Prostate gland (tissue), 2 donors: ENCODE measurements at regions not wholly inside any gene's neighbourhood (a gene's known extent, or its start where the extent isn't known, plus 50 kb on each side); places are given as distances from the start of the nearest gene placed in this dataset.

Source experiments
- DNase-seq: peaks from one replicate; pipeline ENCODE4 v3.0.0-alpha.2; 2019; ENCODE audit warnings: low spot score
- H3K27ac ChIP-seq, 2 donors: fragments of 200-600 bp; sonication (generic); 2 replicates each; pipeline ENCODE4 v1.5.1; 2017 to 2019
- H3K27me3 ChIP-seq: fragments of 200-600 bp; sonication (generic); replicated peaks from 2 replicates; pipeline ENCODE4 v1.5.1; 2019; ENCODE audit not compliant: insufficient read depth
- H3K36me3 ChIP-seq, 2 donors: fragments of 200-600 bp; sonication (generic); 1 replicate in 1 of 2; 2 replicates in 1 of 2; pipeline versions ENCODE4 v1.5.1 to v1.8.1; 2017 to 2019
- H3K4me1 ChIP-seq: fragments of 200-600 bp; sonication (generic); replicated peaks from 2 replicates; pipeline ENCODE4 v1.5.1; 2019
- H3K4me3 ChIP-seq, 2 donors: fragments of 200-600 bp; sonication (generic); 2 replicates each; pipeline ENCODE4 v1.5.1; 2017 to 2019
- H3K9me3 ChIP-seq: fragments of 200-600 bp; sonication (generic); 2 replicates; pipeline ENCODE4 v1.5.1; 2017
- CTCF ChIP-seq, 4 experiments: fragments of 200-600 bp in 2 of 4; fragments of 450-650 bp in 2 of 4; sonication (generic) in 2 of 4; IDR thresholded peaks; 1 replicate in 3 of 4; 2 replicates in 1 of 4; pipeline ENCODE4 v1.5.1; 2016 to 2019; ENCODE audit warnings: antibody characterized with exemption in 4 of 4, mild to moderate bottlenecking in 2 of 4, moderate library complexity in 2 of 4
- POLR2A ChIP-seq: fragments of 450-650 bp; IDR thresholded peaks from one replicate; pipeline ENCODE4 v1.6.1; 2016; ENCODE audit warnings: antibody characterized with exemption, mild to moderate bottlenecking
- POLR2AphosphoS5 ChIP-seq: sonication (generic); formaldehyde crosslinking; IDR thresholded peaks from one replicate; pipeline ENCODE4 v1.6.1; 2017; ENCODE audit warnings: antibody characterized with exemption
- WGBS: methylation state at CpG from one replicate; pipeline ENCODE4 v1.1.5; 2018; 5-methylcytosine and 5-hydroxymethylcytosine counted together
- intact Hi-C: fragments of 100-400 bp; cut with DNase I; formaldehyde crosslinking; loops from one replicate; pipeline ENCODE4 v1.14.2; 2022

GRCh38 chr1:43049481-43049880, 90.8 kb upstream of the SLC2A1 start:
- Histone ChIP-seq H3K4me1 (no peaks in the 10 kb centered on the region), H3K9me3 (no peaks in the 10 kb centered on the region), H3K27ac (no peak overlapping the region), H3K27me3 (no peaks in the 10 kb centered on the region), H3K4me3 (no peak overlapping the region), H3K36me3 (no peaks in the 10 kb centered on the region)
- intact Hi-C loops, result no loop called here
- WGBS, result 42% methylated on average over 2 of the region's 2 CpGs
- DNase-seq, result no peak
- TF ChIP-seq POLR2AphosphoS5 (no peak), CTCF (IDR thresholded peaks at IDR 0.05) (no peak), POLR2A (no peak)

GRCh38 chr1:43048601-43049011, 89.9 kb upstream of the SLC2A1 start:
- 36% methylated on average over 2 of the region's 2 CpGs for WGBS
- Histone ChIP-seq H3K27ac (no peak overlapping the region), H3K4me1 (no peaks in the 10 kb centered on the region), H3K9me3 (no peaks in the 10 kb centered on the region), H3K36me3 (no peaks in the 10 kb centered on the region), H3K27me3 (no peaks in the 10 kb centered on the region), H3K4me3 (no peak overlapping the region)
- intact Hi-C loops, result no loop called here
- TF ChIP-seq POLR2A, result no peak
- no peak for TF ChIP-seq CTCF (IDR thresholded peaks at IDR 0.05)
- TF ChIP-seq POLR2AphosphoS5, result no peak
- no peak for DNase-seq

GRCh38 chr1:43047135-43047534, 88.5 kb upstream of the SLC2A1 start:
- no peak overlapping the region for H3K27ac ChIP-seq
- H3K9me3 ChIP-seq, result no peaks in the 10 kb centered on the region
- no peak for TF ChIP-seq POLR2A
- no peak overlapping the region for H3K4me3 ChIP-seq
- H3K36me3 ChIP-seq, result no peaks in the 10 kb centered on the region
- 93% methylated on average over 1 of the region's 1 CpG for WGBS
- no peak for DNase-seq
- no peaks in the 10 kb centered on the region for H3K4me1 ChIP-seq
- no peaks in the 10 kb centered on the region for H3K27me3 ChIP-seq
- intact Hi-C loops, result no loop called here

- intact Hi-C loops, result no loop called here
- TF ChIP-seq POLR2AphosphoS5, result no peak
- TF ChIP-seq POLR2A, result no peak
- TF ChIP-seq CTCF (IDR thresholded peaks at IDR 0.05), result no peak
- no peaks in the 10 kb centered on the region for H3K4me1 ChIP-seq
- no peaks in the 10 kb centered on the region for H3K9me3 ChIP-seq
- H3K27ac ChIP-seq, result no peak overlapping the region
- H3K36me3 ChIP-seq, result no peaks in the 10 kb centered on the region
- no peak overlapping the region for H3K4me3 ChIP-seq
- DNase-seq, result no peak
- WGBS, result 86% methylated on average over 6 of the region's 6 CpGs
- H3K27me3 ChIP-seq, result no peaks in the 10 kb centered on the region
Measured at GRCh38 chr1:43044572-43045361, 86.1 kb upstream of the SLC2A1 start.

GRCh38 chr1:43043695-43044094, 85.0 kb upstream of the SLC2A1 start:
- DNase-seq, result no peak
- TF ChIP-seq POLR2A (no peak), POLR2AphosphoS5 (no peak), CTCF (IDR thresholded peaks at IDR 0.05) (no peak)
- Histone ChIP-seq H3K36me3 (no peaks in the 10 kb centered on the region), H3K9me3 (no peaks in the 10 kb centered on the region), H3K27me3 (no peaks in the 10 kb centered on the region), H3K27ac (no peak overlapping the region), H3K4me1 (no peaks in the 10 kb centered on the region), H3K4me3 (no peak overlapping the region)
- intact Hi-C loops, result no loop called here
- WGBS, result 87% methylated on average over 5 of the region's 5 CpGs
